ENCODE measurements at regions not wholly inside any gene's neighbourhood (a gene's known extent, or its start where the extent isn't known, plus 50 kb on each side); places are given as distances from the start of the nearest gene placed in this dataset.

GRCh38 chr3:24765399-24765798 is 270.7 kb upstream of the THRB start:
- no peak for TF ChIP-seq POLR2AphosphoS5 (IDR thresholded peaks at IDR 0.05)
- no peak for TF ChIP-seq CTCF (IDR thresholded peaks at IDR 0.05)

All from esophagus muscularis mucosa (tissue), 3 donors.